ENCODE measurements at regions not wholly inside any gene's neighbourhood (a gene's known extent, or its start where the extent isn't known, plus 50 kb on each side); places are given as distances from the start of the nearest gene placed in this dataset.

- TF ChIP-seq CTCF (conservative IDR thresholded peaks at IDR 0.05; ENCODE audit: low read depth, low read length) (no peak), EZH2phosphoT487 (IDR thresholded peaks at IDR 0.05; ENCODE audit: borderline replicate concordance, low read length) (no peak), EZH2 (IDR thresholded peaks at IDR 0.05; ENCODE audit: low read length, unreplicated experiment) (no peak)
These were observed 56.4 kb upstream of the XIAP start for GRCh38 chrX:123803331-123803983.
